ENCODE measurements at regions not wholly inside any gene's neighbourhood (a gene's known extent, or its start where the extent isn't known, plus 50 kb on each side); places are given as distances from the start of the nearest gene placed in this dataset.

- TF ChIP-seq TP53 (CRISPR knock-in tag; IDR thresholded peaks at IDR 0.05) (no peak), ELF4 (CRISPR knock-in tag; IDR thresholded peaks at IDR 0.05; ENCODE audit: low read depth) (no peak)
Measured at GRCh38 chr5:6838736-6839135, 125.5 kb downstream of the TENT4A start (continued).

GRCh38 chr5:6840136-6840793, 127.0 kb downstream of the TENT4A start:
- Mint-ChIP-seq H3K4me1 (peaks cover 7% of the 10 kb centered on the region), H3K4me3 (no peak overlapping the region), H3K9me3 (peaks cover 20% of the 10 kb centered on the region), H3K27ac (no peak overlapping the region), H3K27me3 (ENCODE audit: low read depth) (no peaks in the 10 kb centered on the region; the same call in 1 of the 2 replicates), H3K36me3 (peaks cover 14% of the 10 kb centered on the region)
- TF ChIP-seq KAT7 (CRISPR knock-in tag; IDR thresholded peaks at IDR 0.05; ENCODE audit: borderline replicate concordance) (no peak), NFYB (CRISPR knock-in tag; conservative IDR thresholded peaks at IDR 0.05; ENCODE audit: low read depth) (no peak), ZNF317 (CRISPR knock-in tag; IDR thresholded peaks at IDR 0.05; ENCODE audit: borderline replicate concordance, low read depth) (no peak), IRF1 (CRISPR knock-in tag; IDR thresholded peaks at IDR 0.05) (no peak), GRHL2 (CRISPR knock-in tag; IDR thresholded peaks at IDR 0.05; ENCODE audit: insufficient replicate concordance, severe bottlenecking) (no peak), ETV6 (CRISPR knock-in tag; IDR thresholded peaks at IDR 0.05) (no peak), IRF2 (CRISPR knock-in tag; IDR thresholded peaks at IDR 0.05; ENCODE audit: borderline replicate concordance, low read depth) (no peak), NFE2L1 (CRISPR knock-in tag; IDR thresholded peaks at IDR 0.05) (no peak), CREM (CRISPR knock-in tag; IDR thresholded peaks at IDR 0.05) (no peak), PRRX2 (CRISPR knock-in tag; IDR thresholded peaks at IDR 0.05) (no peak), ZMAT4 (CRISPR knock-in tag; IDR thresholded peaks at IDR 0.05) (no peak), ZNF512 (CRISPR knock-in tag; IDR thresholded peaks at IDR 0.05; ENCODE audit: borderline replicate concordance) (no peak), RELA (CRISPR knock-in tag; IDR thresholded peaks at IDR 0.05; ENCODE audit: borderline replicate concordance) (no peak), ZBTB43 (CRISPR knock-in tag; IDR thresholded peaks at IDR 0.05) (no peak), EMX1 (CRISPR knock-in tag; IDR thresholded peaks at IDR 0.05) (no peak), ZNF396 (CRISPR knock-in tag; IDR thresholded peaks at IDR 0.05; ENCODE audit: borderline replicate concordance) (no peak), FOXJ3 (CRISPR knock-in tag; IDR thresholded peaks at IDR 0.05; ENCODE audit: borderline replicate concordance) (no peak), ARID4B (CRISPR knock-in tag; IDR thresholded peaks at IDR 0.05; ENCODE audit: borderline replicate concordance) (no peak), CBFB (CRISPR knock-in tag; IDR thresholded peaks at IDR 0.05; ENCODE audit: low read depth) (no peak)
- no peak for ATAC-seq
- DNase-seq (ENCODE audit: low spot score) = no peak
- ChIA-PET POLR2A (interaction anchor here (0.6 kb wide), 1 partner anchor 57 kb away, joined by 3 read pairs; no protein-coding TSS in a partner anchor), CTCF (interaction anchor here (1.0 kb wide), 1 partner anchor 20 kb away, joined by 3 read pairs; no protein-coding TSS in a partner anchor)
